GM12873 (cell line): ENCODE measurements at regions not wholly inside any gene's neighbourhood (a gene's known extent, or its start where the extent isn't known, plus 50 kb on each side); places are given as distances from the start of the nearest gene placed in this dataset.

Experiments
- TF ChIP-seq, protein P1 (sequence below): IDR thresholded peaks from 2 replicates; pipeline ENCODE4 v1.5.1; 2012; ENCODE audit warnings: low read depth, mild to moderate bottlenecking, moderate library complexity, low read length, control low read depth; ENCODE audit not compliant: insufficient read depth; ENCODE audit errors: missing control alignments

DNA sequence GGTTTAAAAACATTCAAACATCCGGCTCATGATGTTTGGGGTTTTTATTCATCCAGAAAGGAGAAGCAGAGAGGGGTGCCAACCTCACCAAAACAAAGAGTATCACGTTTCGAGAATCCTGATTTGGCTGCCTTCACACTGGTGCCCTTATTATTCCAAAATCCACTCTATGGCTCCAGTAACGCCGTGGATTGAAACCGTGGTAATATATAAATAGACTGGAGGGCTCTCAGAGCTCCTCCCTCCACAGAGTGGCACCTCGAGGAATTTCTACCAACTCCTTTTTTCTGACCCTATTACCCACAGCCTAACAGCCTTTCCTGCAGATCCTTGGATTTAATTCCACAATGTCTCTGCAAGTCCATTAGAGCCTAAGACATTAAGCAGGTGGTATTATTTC is 353.6 kb downstream of the CRPPA start:
- TF ChIP-seq, protein P1, sequence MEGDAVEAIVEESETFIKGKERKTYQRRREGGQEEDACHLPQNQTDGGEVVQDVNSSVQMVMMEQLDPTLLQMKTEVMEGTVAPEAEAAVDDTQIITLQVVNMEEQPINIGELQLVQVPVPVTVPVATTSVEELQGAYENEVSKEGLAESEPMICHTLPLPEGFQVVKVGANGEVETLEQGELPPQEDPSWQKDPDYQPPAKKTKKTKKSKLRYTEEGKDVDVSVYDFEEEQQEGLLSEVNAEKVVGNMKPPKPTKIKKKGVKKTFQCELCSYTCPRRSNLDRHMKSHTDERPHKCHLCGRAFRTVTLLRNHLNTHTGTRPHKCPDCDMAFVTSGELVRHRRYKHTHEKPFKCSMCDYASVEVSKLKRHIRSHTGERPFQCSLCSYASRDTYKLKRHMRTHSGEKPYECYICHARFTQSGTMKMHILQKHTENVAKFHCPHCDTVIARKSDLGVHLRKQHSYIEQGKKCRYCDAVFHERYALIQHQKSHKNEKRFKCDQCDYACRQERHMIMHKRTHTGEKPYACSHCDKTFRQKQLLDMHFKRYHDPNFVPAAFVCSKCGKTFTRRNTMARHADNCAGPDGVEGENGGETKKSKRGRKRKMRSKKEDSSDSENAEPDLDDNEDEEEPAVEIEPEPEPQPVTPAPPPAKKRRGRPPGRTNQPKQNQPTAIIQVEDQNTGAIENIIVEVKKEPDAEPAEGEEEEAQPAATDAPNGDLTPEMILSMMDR, result no peak

DNA sequence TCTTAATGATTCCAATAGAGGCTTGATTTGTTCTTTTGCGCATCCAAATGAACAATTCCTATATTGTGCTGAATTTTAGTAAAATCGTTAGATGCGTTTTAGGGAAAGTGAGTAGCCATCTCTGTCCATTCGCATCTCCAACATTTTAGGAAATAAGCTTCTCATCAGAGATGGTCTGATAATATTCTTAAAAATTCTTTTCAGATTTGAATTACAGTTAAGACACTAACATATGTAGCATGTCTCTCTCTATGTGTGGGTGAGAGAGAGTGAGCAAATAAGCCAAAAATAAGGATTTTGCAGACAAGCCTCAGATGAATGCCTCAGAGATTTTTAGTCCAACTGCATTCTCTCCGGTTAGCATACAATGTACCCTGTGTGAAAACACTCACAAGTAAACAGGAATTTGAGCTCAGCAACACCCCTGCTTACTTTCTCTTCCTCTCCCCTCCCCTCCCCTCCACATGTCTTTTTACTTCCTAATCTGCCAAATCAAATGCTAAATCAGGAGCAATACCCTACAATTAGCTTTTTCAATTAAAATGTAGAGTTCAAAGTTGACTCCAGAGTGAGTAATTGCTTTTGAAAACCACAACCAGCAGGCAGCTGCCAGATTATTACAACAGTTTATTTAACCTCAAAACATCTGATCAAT is 354.4 kb downstream of the CRPPA start:
- TF ChIP-seq, protein P1, result no peak

DNA sequence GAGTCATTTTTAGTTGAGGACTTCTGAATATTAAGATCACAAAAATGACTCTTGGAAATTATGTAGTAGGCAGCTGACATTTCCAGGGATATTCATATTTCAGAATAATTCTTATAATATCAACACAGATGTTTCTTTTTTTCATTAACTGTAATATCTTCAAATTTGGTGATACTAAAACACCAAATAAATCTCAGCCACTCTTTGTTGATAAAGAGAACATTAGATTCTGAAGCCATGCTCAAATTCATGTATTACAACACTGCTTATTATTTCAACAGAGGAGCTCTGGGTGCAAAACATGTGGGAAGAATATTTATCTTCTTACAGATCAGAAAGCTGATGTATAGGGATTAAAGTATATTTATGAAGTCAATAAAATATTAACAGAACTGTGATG is 355.4 kb downstream of the CRPPA start:
- TF ChIP-seq, protein P1, result no peak

DNA sequence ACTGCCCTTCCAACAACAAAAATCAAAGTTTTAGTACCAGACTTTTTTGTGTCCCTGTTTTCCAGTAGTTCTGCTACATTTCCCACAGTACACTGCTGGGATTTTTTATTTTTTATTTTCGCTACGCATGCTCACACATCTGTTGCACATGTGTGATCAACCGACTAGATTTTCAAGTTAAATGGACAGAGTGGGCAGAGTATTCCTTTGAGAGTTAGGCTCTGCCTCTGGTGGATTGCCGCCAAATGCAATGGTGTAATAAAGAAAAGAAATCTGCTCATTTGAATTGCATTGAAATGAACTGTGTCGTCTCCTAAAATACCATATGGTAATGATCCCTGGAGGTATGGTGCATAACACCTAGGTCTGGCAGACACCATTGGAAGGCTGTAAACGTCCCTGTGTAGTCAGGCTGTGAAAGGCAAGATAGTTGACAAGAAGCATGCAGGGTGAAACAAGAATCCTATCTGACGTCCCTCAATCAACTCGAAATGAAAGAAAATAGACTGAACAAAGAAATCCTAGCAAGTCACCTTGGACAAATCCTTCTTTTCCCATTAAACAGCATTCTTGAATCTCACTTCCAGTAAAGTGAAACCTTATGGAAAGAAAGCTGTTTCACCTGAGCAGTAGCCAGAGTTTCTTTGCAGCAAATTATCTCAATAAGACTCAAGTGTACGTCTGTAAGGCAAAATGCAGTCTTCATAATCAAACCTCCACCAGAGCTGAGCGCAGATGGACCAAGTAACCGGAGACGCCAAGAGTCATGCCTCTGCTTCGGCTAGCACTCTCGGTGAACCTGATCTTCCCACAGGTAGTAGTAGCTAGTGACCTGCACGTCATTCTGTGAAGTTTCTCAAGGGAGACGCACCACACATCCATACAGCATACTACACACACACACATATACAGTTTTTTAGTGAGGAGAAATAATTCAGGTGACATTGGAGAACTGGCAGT is 357.3 kb downstream of the CRPPA start:
- TF ChIP-seq, protein P1, result no peak

DNA sequence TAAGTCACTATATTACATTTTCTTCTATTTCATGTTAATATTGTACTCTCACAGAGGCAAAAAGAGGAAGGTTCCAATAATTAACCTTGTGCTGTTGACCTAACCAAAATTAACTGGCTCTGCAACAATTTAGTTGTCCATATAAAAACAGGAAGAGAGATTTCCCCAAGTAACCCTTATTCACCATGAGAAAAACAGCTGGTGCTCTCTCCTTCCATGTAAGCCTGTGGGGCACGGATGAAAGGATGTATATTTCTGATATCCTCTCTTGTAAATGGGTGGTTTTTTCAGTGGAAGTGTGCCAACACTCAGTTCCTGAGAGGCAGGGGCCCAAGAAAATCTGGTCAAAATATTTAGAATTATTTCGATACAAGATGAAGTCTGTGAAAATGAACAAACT is 358.1 kb downstream of the CRPPA start:
- TF ChIP-seq, protein P1, result no peak

DNA sequence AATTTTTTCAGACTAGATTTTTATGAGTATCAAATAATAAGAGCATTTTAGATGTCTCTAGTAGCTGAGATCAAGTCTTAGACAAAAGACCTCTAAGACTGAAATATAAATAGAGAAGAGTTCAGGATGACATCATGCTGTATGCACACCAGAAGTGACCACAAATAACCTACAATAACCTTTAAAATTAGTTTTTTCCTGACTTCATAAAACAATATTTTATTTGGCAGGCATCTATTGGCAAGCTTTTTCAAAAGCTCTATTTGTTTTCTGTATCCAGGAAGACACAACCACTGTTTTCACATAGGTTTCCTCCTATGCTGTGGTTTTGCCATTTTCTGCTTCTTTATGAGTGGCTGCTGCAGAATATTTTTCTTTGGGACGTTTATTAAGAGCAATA is 359.1 kb downstream of the CRPPA start:
- TF ChIP-seq, protein P1, result no peak

DNA sequence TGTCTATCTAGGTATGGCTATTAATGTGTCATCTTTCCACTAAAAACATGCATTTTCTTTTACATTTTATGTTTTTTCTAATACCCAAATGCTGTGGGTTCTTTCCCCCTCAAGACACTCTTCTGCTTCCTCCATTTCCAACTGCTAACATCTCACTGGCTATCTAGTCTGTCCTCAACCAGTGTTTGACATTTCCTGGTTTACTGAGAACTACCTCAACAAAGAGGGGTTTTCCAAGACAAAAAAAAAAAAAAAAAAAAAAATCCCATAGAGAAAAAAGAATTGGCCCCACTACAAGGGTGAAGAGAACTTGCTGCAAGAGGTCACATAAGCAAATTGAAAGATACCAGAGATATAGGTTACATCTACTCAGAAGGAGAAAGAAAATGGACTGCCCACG is 359.7 kb downstream of the CRPPA start:
- TF ChIP-seq, protein P1, result no peak
